VCaP (cell line): ENCODE measurements at regions not wholly inside any gene's neighbourhood (a gene's known extent, or its start where the extent isn't known, plus 50 kb on each side); places are given as distances from the start of the nearest gene placed in this dataset.

Source experiments
- H3K27ac ChIP-seq: fragments of 450-650 bp; 2 replicates; pipeline ENCODE4 v1.5.1; 2017
- CTCF ChIP-seq: fragments of 450-650 bp; conservative IDR thresholded peaks from 2 replicates; pipeline ENCODE4 v1.5.1; 2017; ENCODE audit warnings: mild to moderate bottlenecking, moderate library complexity

- no peak for TF ChIP-seq CTCF
- no peak overlapping the region for H3K27ac ChIP-seq
Observed at GRCh38 chr18:8970843-8971242, 131.7 kb upstream of the NDUFV2 start.

- H3K27ac ChIP-seq = no peak overlapping the region
- TF ChIP-seq CTCF = no peak
Observed at GRCh38 chr18:8972116-8972515, 130.4 kb upstream of the NDUFV2 start.

- no peak overlapping the region for H3K27ac ChIP-seq
- TF ChIP-seq CTCF = no peak
Observed at GRCh38 chr18:8974279-8974678, 128.2 kb upstream of the NDUFV2 start.

- TF ChIP-seq CTCF = no peak
- H3K27ac ChIP-seq = no peak overlapping the region
Observed at GRCh38 chr18:8974696-8975095, 127.8 kb upstream of the NDUFV2 start.

GRCh38 chr18:8975624-8976023, 126.9 kb upstream of the NDUFV2 start:
- H3K27ac ChIP-seq = no peak overlapping the region
- no peak for TF ChIP-seq CTCF

- H3K27ac ChIP-seq = no peak overlapping the region
Observed at GRCh38 chr18:8976606-8977005, 125.9 kb upstream of the NDUFV2 start.

GRCh38 chr18:8977166-8977565, 125.3 kb upstream of the NDUFV2 start:
- TF ChIP-seq CTCF = no peak
- no peak overlapping the region for H3K27ac ChIP-seq

More at GRCh38 chr18:8976606-8977005, 125.9 kb upstream of the NDUFV2 start:
- TF ChIP-seq CTCF = no peak

- no peak for TF ChIP-seq CTCF
- H3K27ac ChIP-seq = no peak overlapping the region
Observed at GRCh38 chr18:8977701-8978100, 124.8 kb upstream of the NDUFV2 start.
